GM10266 (cell line): ENCODE measurements at regions not wholly inside any gene's neighbourhood (a gene's known extent, or its start where the extent isn't known, plus 50 kb on each side); places are given as distances from the start of the nearest gene placed in this dataset.
"Not testable (repeated sequence)": the region's sequence is repeated elsewhere in the genome, so short reads cannot be mapped to it uniquely, and the experiment has no call there.

Experiments
- DNase-seq: peaks from one replicate; pipeline ENCODE4 v3.0.0; 2012; ENCODE audit errors: extremely low spot score
- CTCF ChIP-seq: IDR thresholded peaks from 2 replicates; pipeline ENCODE4 v1.5.1; 2012; ENCODE audit warnings: mild to moderate bottlenecking, low read depth; ENCODE audit not compliant: control insufficient read depth, insufficient read depth; ENCODE audit errors: missing control alignments

DNA sequence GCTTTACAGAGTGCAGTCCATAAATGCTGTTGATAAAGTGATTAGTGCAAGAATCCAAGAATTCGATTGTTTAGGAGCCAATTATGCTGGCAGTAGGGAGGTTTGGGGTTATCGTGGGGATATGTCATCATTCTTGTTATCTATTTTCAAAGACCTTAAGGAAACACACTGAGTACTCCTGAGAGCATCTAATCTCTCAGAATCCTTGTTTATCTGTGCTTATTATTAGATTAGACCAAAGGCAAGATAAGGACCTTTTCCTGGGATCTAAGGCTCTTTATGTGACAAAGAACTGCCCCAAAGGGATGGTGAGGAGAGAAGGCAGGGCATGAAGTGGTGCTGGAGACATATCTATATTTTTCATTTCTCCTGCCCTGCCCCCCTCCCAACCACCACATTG is 139.1 kb downstream of the TSEN15 start:
- no peak for DNase-seq

DNA sequence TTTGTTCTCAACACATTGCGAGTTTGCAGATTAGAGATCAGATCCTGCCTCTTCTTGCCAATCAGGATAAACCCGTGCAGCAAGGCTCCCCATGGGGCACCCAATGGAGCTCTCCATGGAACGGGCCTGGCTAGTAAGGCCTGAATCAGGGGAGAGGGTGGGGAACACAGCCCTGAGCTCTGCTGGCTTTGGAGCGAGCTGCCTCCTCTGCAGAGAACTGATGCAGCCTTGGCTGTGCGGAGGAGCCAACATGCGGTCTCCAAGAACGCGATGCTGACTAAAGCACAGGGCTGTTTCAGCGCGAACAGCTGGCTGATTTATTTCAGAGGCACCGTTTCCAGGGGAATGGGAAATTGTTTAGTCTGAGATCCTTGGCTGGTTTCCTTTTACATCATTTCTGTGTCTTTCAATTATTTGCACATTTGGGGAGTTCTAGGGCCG is 139.7 kb downstream of the TSEN15 start:
- no peak for DNase-seq
- TF ChIP-seq CTCF, result no peak

More for the DNA sequence above, 139.1 kb downstream of the TSEN15 start:
- no peak for TF ChIP-seq CTCF

- TF ChIP-seq CTCF, result no peak
- no peak for DNase-seq
Measured at GRCh38 chr1:184192796-184193195, 141.3 kb downstream of the TSEN15 start.

DNA sequence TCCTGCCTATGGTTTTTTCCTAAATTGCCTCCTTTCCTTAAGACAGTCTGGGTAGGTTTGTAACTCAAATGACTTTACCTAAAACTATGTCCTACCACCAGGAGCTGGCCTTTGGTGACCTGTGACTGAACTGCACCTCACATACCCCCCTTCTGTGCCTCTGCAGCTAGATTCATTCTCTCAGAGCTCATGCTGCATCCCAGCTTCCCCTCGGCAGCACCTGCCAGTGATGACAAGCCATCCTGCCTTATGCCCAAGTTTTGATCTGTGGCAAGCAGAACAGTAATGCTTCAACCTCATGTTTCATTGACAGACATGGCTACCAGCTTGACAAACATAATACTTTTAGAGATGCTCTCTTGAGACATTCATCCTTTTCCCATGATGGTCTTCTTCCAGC is 141.9 kb downstream of the TSEN15 start:
- no peak for DNase-seq
- no peak for TF ChIP-seq CTCF

DNA sequence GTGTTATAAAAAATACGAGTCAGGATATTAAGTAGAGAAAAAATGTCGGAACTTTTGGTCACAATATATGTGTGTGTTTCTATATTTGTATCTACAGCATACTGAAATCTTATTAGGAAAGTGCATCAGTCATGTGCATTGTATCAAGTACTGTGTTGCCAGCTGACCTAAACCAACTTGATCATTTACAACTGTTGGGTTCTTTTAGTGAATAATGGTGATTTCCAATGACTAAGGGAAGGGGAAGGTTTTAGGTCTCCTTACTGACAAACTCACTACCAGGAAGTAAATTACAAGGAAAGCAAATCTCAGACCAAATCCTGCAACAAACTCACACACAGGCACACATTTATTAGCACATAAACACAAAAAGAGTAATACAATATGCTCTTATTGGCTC is 142.7 kb downstream of the TSEN15 start:
- no peak for TF ChIP-seq CTCF
- no peak for DNase-seq

- not testable (repeated sequence) for DNase-seq
Measured at GRCh38 chr1:184195722-184196121, 144.2 kb downstream of the TSEN15 start.

- TF ChIP-seq CTCF, result no peak
- no peak for DNase-seq
Measured at GRCh38 chr1:184197831-184198230, 146.3 kb downstream of the TSEN15 start.

- no peak for TF ChIP-seq CTCF
- DNase-seq, result no peak
Measured at GRCh38 chr1:184199036-184199435, 147.5 kb downstream of the TSEN15 start.
